ENCODE measurements at regions not wholly inside any gene's neighbourhood (a gene's known extent, or its start where the extent isn't known, plus 50 kb on each side); places are given as distances from the start of the nearest gene placed in this dataset.

DNA sequence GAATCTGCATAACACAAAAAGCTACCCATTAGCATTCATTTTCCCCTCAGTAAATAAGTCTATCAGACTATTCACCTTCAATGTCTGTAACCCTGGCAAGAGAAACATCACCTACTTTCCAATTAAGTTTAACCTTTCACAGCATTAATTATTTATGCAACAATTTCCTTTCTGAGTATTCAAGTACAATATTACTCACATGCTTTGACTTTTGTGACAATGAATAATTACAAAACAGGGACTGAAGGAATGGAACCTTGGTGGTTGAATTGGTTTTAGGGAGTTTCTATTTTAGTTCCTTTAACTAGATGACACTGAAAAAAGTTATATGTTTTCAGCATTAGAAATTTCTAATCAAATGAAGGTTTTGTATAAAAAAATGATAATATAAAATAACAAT, 932.3 kb upstream of the EPHA5 start (continued):
- TF ChIP-seq ZNF652 (CRISPR knock-in tag; IDR thresholded peaks at IDR 0.05; ENCODE audit: borderline replicate concordance, low read depth): no peak
- TF ChIP-seq, protein P1, sequence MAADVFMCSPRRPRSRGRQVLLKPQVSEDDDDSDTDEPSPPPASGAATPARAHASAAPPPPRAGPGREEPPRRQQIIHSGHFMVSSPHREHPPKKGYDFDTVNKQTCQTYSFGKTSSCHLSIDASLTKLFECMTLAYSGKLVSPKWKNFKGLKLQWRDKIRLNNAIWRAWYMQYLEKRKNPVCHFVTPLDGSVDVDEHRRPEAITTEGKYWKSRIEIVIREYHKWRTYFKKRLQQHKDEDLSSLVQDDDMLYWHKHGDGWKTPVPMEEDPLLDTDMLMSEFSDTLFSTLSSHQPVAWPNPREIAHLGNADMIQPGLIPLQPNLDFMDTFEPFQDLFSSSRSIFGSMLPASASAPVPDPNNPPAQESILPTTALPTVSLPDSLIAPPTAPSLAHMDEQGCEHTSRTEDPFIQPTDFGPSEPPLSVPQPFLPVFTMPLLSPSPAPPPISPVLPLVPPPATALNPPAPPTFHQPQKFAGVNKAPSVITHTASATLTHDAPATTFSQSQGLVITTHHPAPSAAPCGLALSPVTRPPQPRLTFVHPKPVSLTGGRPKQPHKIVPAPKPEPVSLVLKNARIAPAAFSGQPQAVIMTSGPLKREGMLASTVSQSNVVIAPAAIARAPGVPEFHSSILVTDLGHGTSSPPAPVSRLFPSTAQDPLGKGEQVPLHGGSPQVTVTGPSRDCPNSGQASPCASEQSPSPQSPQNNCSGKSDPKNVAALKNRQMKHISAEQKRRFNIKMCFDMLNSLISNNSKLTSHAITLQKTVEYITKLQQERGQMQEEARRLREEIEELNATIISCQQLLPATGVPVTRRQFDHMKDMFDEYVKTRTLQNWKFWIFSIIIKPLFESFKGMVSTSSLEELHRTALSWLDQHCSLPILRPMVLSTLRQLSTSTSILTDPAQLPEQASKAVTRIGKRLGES (CRISPR knock-in tag; IDR thresholded peaks at IDR 0.05; ENCODE audit: borderline replicate concordance): no peak
- TF ChIP-seq, protein P2, sequence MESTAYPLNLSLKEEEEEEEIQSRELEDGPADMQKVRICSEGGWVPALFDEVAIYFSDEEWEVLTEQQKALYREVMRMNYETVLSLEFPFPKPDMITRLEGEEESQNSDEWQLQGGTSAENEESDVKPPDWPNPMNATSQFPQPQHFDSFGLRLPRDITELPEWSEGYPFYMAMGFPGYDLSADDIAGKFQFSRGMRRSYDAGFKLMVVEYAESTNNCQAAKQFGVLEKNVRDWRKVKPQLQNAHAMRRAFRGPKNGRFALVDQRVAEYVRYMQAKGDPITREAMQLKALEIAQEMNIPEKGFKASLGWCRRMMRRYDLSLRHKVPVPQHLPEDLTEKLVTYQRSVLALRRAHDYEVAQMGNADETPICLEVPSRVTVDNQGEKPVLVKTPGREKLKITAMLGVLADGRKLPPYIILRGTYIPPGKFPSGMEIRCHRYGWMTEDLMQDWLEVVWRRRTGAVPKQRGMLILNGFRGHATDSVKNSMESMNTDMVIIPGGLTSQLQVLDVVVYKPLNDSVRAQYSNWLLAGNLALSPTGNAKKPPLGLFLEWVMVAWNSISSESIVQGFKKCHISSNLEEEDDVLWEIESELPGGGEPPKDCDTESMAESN (CRISPR knock-in tag; conservative IDR thresholded peaks at IDR 0.05): no peak
- TF ChIP-seq MXD4 (CRISPR knock-in tag; IDR thresholded peaks at IDR 0.05): no peak
- TF ChIP-seq ZNF510 (CRISPR knock-in tag; IDR thresholded peaks at IDR 0.05; ENCODE audit: low read depth): no peak

DNA sequence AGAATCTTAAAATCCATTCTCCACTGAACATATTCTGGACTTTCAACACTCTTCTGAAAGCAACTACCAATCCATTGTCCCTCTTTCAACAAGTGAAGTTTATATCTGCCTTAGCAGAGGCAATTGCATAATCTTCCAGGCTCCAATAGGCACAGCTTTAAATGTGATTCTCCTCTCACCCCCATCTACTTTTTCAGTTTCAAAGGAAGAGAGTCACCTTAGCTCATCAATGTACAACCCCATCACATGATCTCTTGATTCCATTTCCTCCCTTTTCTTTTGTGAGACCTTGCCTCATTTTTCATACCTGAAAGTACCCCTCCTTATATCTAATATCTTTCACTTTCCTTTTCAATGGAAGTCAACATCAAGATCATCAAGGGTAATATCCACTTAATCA, 921.7 kb upstream of the EPHA5 start:
- Histone ChIP-seq H4K20me1 (ENCODE audit: insufficient read depth, low read length) (no peaks in the 10 kb centered on the region), H3K4me1 (ENCODE audit: insufficient read depth, low read length) (no peaks in the 10 kb centered on the region), H3K4me2 (ENCODE audit: low read depth, low read length) (no peak overlapping the region), H3K36me3 (replicated peaks in 1 of 2; ENCODE audit: control insufficient read depth in 1 of 2, insufficient read depth in 2 of 2, low read length in 2 of 2) (no peaks in the 10 kb centered on the region), H3K9me3 (ENCODE audit: low read length) (no peaks in the 10 kb centered on the region), H3K79me2 (ENCODE audit: insufficient read depth, low read length) (no peaks in the 10 kb centered on the region), H3K27me3 (ENCODE audit: control insufficient read depth in 1 of 2, insufficient read depth in 2 of 2, low read length in 2 of 2) (no peaks in the 10 kb centered on the region), H3K4me3 (replicated peaks in 1 of 3; ENCODE audit: insufficient read depth in 1 of 3, low read depth in 2 of 3, low read length in 3 of 3) (no peak overlapping the region), H3K27ac (ENCODE audit: extremely low read length, insufficient read depth, low read length) (no peak overlapping the region), H3K9ac (ENCODE audit: insufficient read depth, low read depth, low read length) (no peak overlapping the region), H2AFZ (ENCODE audit: low read length) (no peak overlapping the region)
- ChIA-PET POLR2A (no interaction called here), CTCF (ENCODE audit: low intra/inter-chr PET ratio, low total read pairs) (no interaction called here)
- FAIRE-seq: no peak
- no peak for ATAC-seq
- intact Hi-C loops (cut with micrococcal nuclease; ENCODE audit: unreplicated experiment) (no loop called here), in situ Hi-C loops (cut with HindIII; ENCODE audit: extremely low pct_ligation_motif_present, low pct_unique_long_range_greater_than_20kb) (no loop called here)
- BruUV-seq (replicated peaks): no TSS peak
- DNase-seq (ENCODE audit: low spot score): no peak
- no peak for TF ChIP-seq ZNF274 (CRISPR knock-in tag; IDR thresholded peaks at IDR 0.05)
- no peak for TF ChIP-seq SUZ12 (IDR thresholded peaks at IDR 0.05; ENCODE audit: low read depth, low read length)
- TF ChIP-seq KAT8 (CRISPR knock-in tag; IDR thresholded peaks at IDR 0.05): no peak
- no peak for TF ChIP-seq ZNF10 (CRISPR knock-in tag; IDR thresholded peaks at IDR 0.05; ENCODE audit: borderline replicate concordance, low read depth)
- TF ChIP-seq, protein P3, sequence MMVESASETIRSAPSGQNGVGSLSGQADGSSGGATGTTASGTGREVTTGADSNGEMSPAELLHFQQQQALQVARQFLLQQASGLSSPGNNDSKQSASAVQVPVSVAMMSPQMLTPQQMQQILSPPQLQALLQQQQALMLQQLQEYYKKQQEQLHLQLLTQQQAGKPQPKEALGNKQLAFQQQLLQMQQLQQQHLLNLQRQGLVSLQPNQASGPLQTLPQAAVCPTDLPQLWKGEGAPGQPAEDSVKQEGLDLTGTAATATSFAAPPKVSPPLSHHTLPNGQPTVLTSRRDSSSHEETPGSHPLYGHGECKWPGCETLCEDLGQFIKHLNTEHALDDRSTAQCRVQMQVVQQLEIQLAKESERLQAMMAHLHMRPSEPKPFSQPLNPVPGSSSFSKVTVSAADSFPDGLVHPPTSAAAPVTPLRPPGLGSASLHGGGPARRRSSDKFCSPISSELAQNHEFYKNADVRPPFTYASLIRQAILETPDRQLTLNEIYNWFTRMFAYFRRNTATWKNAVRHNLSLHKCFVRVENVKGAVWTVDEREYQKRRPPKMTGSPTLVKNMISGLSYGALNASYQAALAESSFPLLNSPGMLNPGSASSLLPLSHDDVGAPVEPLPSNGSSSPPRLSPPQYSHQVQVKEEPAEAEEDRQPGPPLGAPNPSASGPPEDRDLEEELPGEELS (CRISPR knock-in tag; IDR thresholded peaks at IDR 0.05): no peak
- no peak for TF ChIP-seq NCOA2 (CRISPR knock-in tag; IDR thresholded peaks at IDR 0.05)
- TF ChIP-seq, protein P2 (CRISPR knock-in tag; conservative IDR thresholded peaks at IDR 0.05): no peak
- TF ChIP-seq PCBP1 (IDR thresholded peaks at IDR 0.05; ENCODE audit: borderline replicate concordance, low read depth, low read length): no peak
- no peak for TF ChIP-seq FOSL2 (CRISPR knock-in tag; IDR thresholded peaks at IDR 0.05)
- no peak for TF ChIP-seq RFXAP (CRISPR knock-in tag; IDR thresholded peaks at IDR 0.05; ENCODE audit: borderline replicate concordance)
- TF ChIP-seq ZNF652 (CRISPR knock-in tag; IDR thresholded peaks at IDR 0.05; ENCODE audit: borderline replicate concordance, low read depth): no peak
- TF ChIP-seq, protein P4, sequence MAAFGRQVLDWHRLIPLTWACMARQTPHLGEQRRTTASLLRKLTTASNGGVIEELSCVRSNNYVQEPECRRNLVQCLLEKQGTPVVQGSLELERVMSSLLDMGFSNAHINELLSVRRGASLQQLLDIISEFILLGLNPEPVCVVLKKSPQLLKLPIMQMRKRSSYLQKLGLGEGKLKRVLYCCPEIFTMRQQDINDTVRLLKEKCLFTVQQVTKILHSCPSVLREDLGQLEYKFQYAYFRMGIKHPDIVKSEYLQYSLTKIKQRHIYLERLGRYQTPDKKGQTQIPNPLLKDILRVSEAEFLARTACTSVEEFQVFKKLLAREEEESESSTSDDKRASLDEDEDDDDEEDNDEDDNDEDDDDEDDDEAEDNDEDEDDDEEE (CRISPR knock-in tag; IDR thresholded peaks at IDR 0.05): no peak

Data from HepG2 (cell line).